OCI-LY1 (cell line): ENCODE measurements at regions not wholly inside any gene's neighbourhood (a gene's known extent, or its start where the extent isn't known, plus 50 kb on each side); places are given as distances from the start of the nearest gene placed in this dataset.

Experiments
- EZH2 ChIP-seq: fragments of 200-600 bp; sonication (generic), shearing (Covaris generic); IDR thresholded peaks from 2 replicates; pipeline ENCODE4 v1.8.0; 2017; ENCODE audit warnings: borderline replicate concordance, mixed run types, mild to moderate bottlenecking, antibody characterized with exemption, low read length, moderate library complexity, mixed read lengths
- TF ChIP-seq, protein P1 (sequence below): fragments of 200-600 bp; sonication (generic), shearing (Covaris generic); IDR thresholded peaks from 2 replicates; pipeline ENCODE4 v1.5.1; 2017; ENCODE audit warnings: mild to moderate bottlenecking, antibody characterized with exemption, low read length, moderate library complexity, mixed read lengths

DNA sequence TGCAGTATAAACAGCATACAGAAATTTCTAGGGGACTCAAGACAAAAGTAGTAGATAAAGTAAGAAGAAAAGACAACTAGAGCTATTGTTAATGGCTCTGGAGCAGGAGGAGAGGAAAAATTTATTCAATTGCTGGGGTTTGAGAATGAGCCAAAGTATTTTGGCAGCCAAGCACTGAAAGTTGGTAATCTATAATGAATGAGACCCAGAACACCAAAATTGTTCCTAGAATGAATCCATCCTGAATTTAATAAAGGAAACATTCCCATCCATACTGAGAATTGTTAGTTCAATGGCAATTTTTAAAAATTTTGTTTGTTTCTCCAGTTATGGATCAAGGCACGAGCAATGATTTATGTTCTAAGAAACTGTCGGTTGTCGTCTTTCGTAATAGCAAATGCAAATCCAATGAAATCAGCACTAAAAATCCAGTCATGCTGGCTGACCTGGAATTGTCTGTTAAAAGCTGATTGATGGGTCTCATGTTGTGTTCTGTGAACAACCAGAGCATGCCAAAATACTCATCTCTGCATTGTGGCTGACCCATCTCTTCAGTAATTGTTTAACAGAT, 170.9 kb upstream of the LMNTD1 start:
- no peak for TF ChIP-seq EZH2
- TF ChIP-seq, protein P1, sequence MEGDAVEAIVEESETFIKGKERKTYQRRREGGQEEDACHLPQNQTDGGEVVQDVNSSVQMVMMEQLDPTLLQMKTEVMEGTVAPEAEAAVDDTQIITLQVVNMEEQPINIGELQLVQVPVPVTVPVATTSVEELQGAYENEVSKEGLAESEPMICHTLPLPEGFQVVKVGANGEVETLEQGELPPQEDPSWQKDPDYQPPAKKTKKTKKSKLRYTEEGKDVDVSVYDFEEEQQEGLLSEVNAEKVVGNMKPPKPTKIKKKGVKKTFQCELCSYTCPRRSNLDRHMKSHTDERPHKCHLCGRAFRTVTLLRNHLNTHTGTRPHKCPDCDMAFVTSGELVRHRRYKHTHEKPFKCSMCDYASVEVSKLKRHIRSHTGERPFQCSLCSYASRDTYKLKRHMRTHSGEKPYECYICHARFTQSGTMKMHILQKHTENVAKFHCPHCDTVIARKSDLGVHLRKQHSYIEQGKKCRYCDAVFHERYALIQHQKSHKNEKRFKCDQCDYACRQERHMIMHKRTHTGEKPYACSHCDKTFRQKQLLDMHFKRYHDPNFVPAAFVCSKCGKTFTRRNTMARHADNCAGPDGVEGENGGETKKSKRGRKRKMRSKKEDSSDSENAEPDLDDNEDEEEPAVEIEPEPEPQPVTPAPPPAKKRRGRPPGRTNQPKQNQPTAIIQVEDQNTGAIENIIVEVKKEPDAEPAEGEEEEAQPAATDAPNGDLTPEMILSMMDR = no peak
